ENCODE measurements at regions not wholly inside any gene's neighbourhood (a gene's known extent, or its start where the extent isn't known, plus 50 kb on each side); places are given as distances from the start of the nearest gene placed in this dataset.
A peak's percentile ranks its signal among the peaks of the same experiment; 100 is the strongest.

DNA sequence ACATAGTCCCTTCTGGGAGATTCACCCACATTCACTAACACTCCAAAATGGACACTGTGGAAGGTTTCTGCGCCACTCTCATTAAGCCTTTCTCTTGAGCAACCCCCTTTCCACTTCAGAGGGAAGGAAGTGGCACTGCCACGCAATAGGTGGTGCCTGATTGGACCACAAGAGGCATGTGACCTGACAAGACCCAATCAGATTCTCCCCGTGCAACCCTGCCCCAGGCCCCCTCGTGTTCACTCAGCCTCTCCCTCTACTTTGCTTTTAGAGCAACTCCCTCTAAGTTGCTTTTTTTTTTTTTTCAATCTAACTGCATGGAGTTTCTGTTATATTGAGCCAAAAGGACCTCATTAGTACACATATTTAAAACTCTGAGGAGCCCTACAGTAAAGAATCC is 158.0 kb downstream of the EN1 start:
- TF ChIP-seq, protein P1, sequence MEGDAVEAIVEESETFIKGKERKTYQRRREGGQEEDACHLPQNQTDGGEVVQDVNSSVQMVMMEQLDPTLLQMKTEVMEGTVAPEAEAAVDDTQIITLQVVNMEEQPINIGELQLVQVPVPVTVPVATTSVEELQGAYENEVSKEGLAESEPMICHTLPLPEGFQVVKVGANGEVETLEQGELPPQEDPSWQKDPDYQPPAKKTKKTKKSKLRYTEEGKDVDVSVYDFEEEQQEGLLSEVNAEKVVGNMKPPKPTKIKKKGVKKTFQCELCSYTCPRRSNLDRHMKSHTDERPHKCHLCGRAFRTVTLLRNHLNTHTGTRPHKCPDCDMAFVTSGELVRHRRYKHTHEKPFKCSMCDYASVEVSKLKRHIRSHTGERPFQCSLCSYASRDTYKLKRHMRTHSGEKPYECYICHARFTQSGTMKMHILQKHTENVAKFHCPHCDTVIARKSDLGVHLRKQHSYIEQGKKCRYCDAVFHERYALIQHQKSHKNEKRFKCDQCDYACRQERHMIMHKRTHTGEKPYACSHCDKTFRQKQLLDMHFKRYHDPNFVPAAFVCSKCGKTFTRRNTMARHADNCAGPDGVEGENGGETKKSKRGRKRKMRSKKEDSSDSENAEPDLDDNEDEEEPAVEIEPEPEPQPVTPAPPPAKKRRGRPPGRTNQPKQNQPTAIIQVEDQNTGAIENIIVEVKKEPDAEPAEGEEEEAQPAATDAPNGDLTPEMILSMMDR (IDR thresholded peaks at IDR 0.05; ENCODE audit: extremely low read depth, low read depth, low read length), result no peak
- no peaks in the 10 kb centered on the region for H3K27me3 ChIP-seq (ENCODE audit: insufficient read depth, low read length)
- H4K20me1 ChIP-seq (ENCODE audit: insufficient read depth, low read length), result no peaks in the 10 kb centered on the region
- no peaks in the 10 kb centered on the region for H3K4me1 ChIP-seq (ENCODE audit: insufficient read depth, low read length)
- no peak overlapping the region for H3K27ac ChIP-seq (ENCODE audit: low read depth, low read length)
- no peaks in the 10 kb centered on the region for H3K36me3 ChIP-seq (ENCODE audit: insufficient read depth, low read length)
- no peak overlapping the region for H3K4me3 ChIP-seq (ENCODE audit: insufficient read depth, low read length)
- H3K4me2 ChIP-seq (ENCODE audit: insufficient read depth, low read length), result no peak overlapping the region
- DNase-seq (ENCODE audit: insufficient read length, low spot score, missing footprints), result no peak
- H3K9me3 ChIP-seq (ENCODE audit: low read depth, low read length), result peaks cover 3% of the 10 kb centered on the region
- no peaks in the 10 kb centered on the region for H3K79me2 ChIP-seq (ENCODE audit: insufficient read depth, low read length)
- no peak overlapping the region for H2AFZ ChIP-seq (ENCODE audit: low read length)

DNA sequence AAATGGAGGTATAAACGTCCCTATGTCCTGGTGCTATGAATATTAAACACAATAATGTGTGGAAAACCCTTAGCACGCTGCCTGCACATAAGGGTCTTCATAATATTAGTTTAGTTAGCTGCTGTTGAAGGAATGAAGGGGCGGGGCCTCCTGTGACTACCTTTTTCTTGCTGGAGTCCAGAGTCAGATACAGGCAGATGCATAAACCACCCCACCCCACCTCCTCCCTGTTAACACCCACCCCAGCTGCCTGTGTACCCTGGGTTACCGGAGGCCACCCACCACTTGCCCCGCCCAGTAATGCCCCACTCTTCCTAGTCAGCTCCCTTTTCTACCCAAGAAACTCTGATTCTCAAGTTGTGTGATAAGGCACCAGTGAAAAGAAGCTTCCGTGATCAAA is 158.4 kb downstream of the EN1 start:
- H4K20me1 ChIP-seq (ENCODE audit: insufficient read depth, low read length), result no peaks in the 10 kb centered on the region
- TF ChIP-seq, protein P1 (IDR thresholded peaks at IDR 0.05; ENCODE audit: extremely low read depth, low read depth, low read length), result no peak
- no peak overlapping the region for H2AFZ ChIP-seq (ENCODE audit: low read length)
- no peak overlapping the region for H3K4me2 ChIP-seq (ENCODE audit: insufficient read depth, low read length)
- DNase-seq (ENCODE audit: insufficient read length, low spot score, missing footprints), result no peak
- no peaks in the 10 kb centered on the region for H3K79me2 ChIP-seq (ENCODE audit: insufficient read depth, low read length)
- H3K9me3 ChIP-seq (ENCODE audit: low read depth, low read length), result peaks cover 3% of the 10 kb centered on the region
- H3K27ac ChIP-seq (ENCODE audit: low read depth, low read length), result no peak overlapping the region
- H3K4me1 ChIP-seq (ENCODE audit: insufficient read depth, low read length), result no peaks in the 10 kb centered on the region
- no peaks in the 10 kb centered on the region for H3K36me3 ChIP-seq (ENCODE audit: insufficient read depth, low read length)
- H3K4me3 ChIP-seq (ENCODE audit: insufficient read depth, low read length), result no peak overlapping the region
- no peaks in the 10 kb centered on the region for H3K27me3 ChIP-seq (ENCODE audit: insufficient read depth, low read length)

DNA sequence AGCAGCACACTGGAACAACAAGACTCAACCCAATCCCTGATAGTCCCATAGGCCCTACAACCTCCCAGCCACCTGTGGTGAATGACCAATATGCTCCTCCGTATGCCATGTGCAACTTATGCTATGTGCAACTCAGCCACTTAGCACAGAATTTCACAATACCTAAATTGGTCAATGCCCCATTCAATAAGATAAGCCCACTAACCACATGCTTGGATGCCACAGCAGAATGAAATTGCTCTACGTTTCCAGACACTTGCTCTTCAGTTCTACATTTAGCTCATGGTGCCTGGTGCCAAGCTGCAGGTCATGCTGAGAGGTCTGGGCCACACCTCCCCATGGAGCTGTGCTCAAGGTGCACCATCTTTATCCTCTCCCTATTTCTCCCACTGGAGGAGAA is 159.8 kb downstream of the EN1 start:
- Histone ChIP-seq H3K27ac (ENCODE audit: low read depth, low read length) (no peak overlapping the region), H3K27me3 (ENCODE audit: insufficient read depth, low read length) (no peaks in the 10 kb centered on the region), H3K79me2 (ENCODE audit: insufficient read depth, low read length) (no peaks in the 10 kb centered on the region), H3K9me3 (ENCODE audit: low read depth, low read length) (peaks cover 3% of the 10 kb centered on the region), H3K4me3 (ENCODE audit: insufficient read depth, low read length) (no peak overlapping the region), H3K4me2 (ENCODE audit: insufficient read depth, low read length) (no peak overlapping the region), H3K4me1 (ENCODE audit: insufficient read depth, low read length) (no peaks in the 10 kb centered on the region), H4K20me1 (ENCODE audit: insufficient read depth, low read length) (no peaks in the 10 kb centered on the region), H2AFZ (ENCODE audit: low read length) (no peak overlapping the region), H3K36me3 (ENCODE audit: insufficient read depth, low read length) (no peaks in the 10 kb centered on the region)
- DNase-seq (ENCODE audit: insufficient read length, low spot score, missing footprints), result peak; percentile 45
- TF ChIP-seq, protein P1 (IDR thresholded peaks at IDR 0.05; ENCODE audit: extremely low read depth, low read depth, low read length), result no peak

DNA sequence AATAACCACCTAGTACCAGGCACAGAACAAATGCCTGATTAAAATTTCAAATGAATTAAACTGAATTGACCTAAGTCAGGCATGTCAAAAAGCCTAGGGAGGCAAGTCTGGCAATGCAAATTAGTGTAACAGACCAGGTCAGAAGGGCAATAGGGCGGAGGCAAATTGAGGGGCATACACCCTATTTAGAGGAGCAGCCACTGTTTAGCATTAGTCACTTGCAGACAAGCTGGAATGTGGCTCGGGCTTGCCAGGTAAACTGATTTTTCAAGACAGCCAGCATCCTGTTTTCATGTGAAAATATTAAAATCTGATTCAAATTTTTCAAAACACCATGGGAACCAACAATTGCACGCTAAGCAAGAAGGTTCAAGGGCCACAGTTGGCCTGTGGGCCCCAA is 160.3 kb downstream of the EN1 start:
- no peaks in the 10 kb centered on the region for H3K27me3 ChIP-seq (ENCODE audit: insufficient read depth, low read length)
- H3K27ac ChIP-seq (ENCODE audit: low read depth, low read length), result no peak overlapping the region
- H3K4me1 ChIP-seq (ENCODE audit: insufficient read depth, low read length), result no peaks in the 10 kb centered on the region
- H4K20me1 ChIP-seq (ENCODE audit: insufficient read depth, low read length), result no peaks in the 10 kb centered on the region
- no peak overlapping the region for H3K4me3 ChIP-seq (ENCODE audit: insufficient read depth, low read length)
- no peaks in the 10 kb centered on the region for H3K79me2 ChIP-seq (ENCODE audit: insufficient read depth, low read length)
- TF ChIP-seq, protein P1 (IDR thresholded peaks at IDR 0.05; ENCODE audit: extremely low read depth, low read depth, low read length), result no peak
- DNase-seq (ENCODE audit: insufficient read length, low spot score, missing footprints), result no peak
- peaks cover 3% of the 10 kb centered on the region for H3K9me3 ChIP-seq (ENCODE audit: low read depth, low read length)
- no peaks in the 10 kb centered on the region for H3K36me3 ChIP-seq (ENCODE audit: insufficient read depth, low read length)
- H2AFZ ChIP-seq (ENCODE audit: low read length), result no peak overlapping the region
- no peak overlapping the region for H3K4me2 ChIP-seq (ENCODE audit: insufficient read depth, low read length)
